ENCODE measurements at regions not wholly inside any gene's neighbourhood (a gene's known extent, or its start where the extent isn't known, plus 50 kb on each side); places are given as distances from the start of the nearest gene placed in this dataset.

- H3K4me3 ChIP-seq (ENCODE audit: low read depth, low read length): no peak overlapping the region
- in situ Hi-C loops (cut with HindIII; ENCODE audit: low sequenced_read_pairs): no loop called here
- DNase-seq (ENCODE audit: low read depth): no peak
- no peak for TF ChIP-seq CTCF (IDR thresholded peaks at IDR 0.05; ENCODE audit: low read depth, low read length, missing control alignments)
These were observed 78.1 kb upstream of the BRD7 start for GRCh38 chr16:50446861-50447260.

GRCh38 chr16:50445621-50446555 is 77.1 kb upstream of the BRD7 start:
- DNase-seq (ENCODE audit: low read depth): no peak
- in situ Hi-C loops (cut with HindIII; ENCODE audit: low sequenced_read_pairs): no loop called here
- TF ChIP-seq CTCF (IDR thresholded peaks at IDR 0.05; ENCODE audit: low read depth, low read length, missing control alignments): no peak
- no peak overlapping the region for H3K4me3 ChIP-seq (ENCODE audit: low read depth, low read length)

GRCh38 chr16:50444526-50444925 is 75.7 kb upstream of the BRD7 start:
- in situ Hi-C loops (cut with HindIII; ENCODE audit: low sequenced_read_pairs): no loop called here
- no peak for DNase-seq (ENCODE audit: low read depth)
- no peak overlapping the region for H3K4me3 ChIP-seq (ENCODE audit: low read depth, low read length)
- TF ChIP-seq CTCF (IDR thresholded peaks at IDR 0.05; ENCODE audit: low read depth, low read length, missing control alignments): no peak

- no peak for TF ChIP-seq CTCF (IDR thresholded peaks at IDR 0.05; ENCODE audit: low read depth, low read length, missing control alignments)
- in situ Hi-C loops (cut with HindIII; ENCODE audit: low sequenced_read_pairs): no loop called here
- DNase-seq (ENCODE audit: low read depth): no peak
- no peak overlapping the region for H3K4me3 ChIP-seq (ENCODE audit: low read depth, low read length)
These were observed 73.4 kb upstream of the BRD7 start for GRCh38 chr16:50442221-50442620.

GRCh38 chr16:50441486-50442157 is 72.8 kb upstream of the BRD7 start:
- in situ Hi-C loops (cut with HindIII; ENCODE audit: low sequenced_read_pairs): no loop called here
- no peak overlapping the region for H3K4me3 ChIP-seq (ENCODE audit: low read depth, low read length)
- no peak for TF ChIP-seq CTCF (IDR thresholded peaks at IDR 0.05; ENCODE audit: low read depth, low read length, missing control alignments)
- DNase-seq (ENCODE audit: low read depth): no peak

GRCh38 chr16:50440991-50441390 is 72.2 kb upstream of the BRD7 start:
- TF ChIP-seq CTCF (IDR thresholded peaks at IDR 0.05; ENCODE audit: low read depth, low read length, missing control alignments): no peak

More at GRCh38 chr16:50440991-50441390, 72.2 kb upstream of the BRD7 start:
- in situ Hi-C loops (cut with HindIII; ENCODE audit: low sequenced_read_pairs): no loop called here
- DNase-seq (ENCODE audit: low read depth): no peak
- no peak overlapping the region for H3K4me3 ChIP-seq (ENCODE audit: low read depth, low read length)
